ENCODE measurements at regions not wholly inside any gene's neighbourhood (a gene's known extent, or its start where the extent isn't known, plus 50 kb on each side); places are given as distances from the start of the nearest gene placed in this dataset.
A peak's percentile ranks its signal among the peaks of the same experiment; 100 is the strongest.

DNA sequence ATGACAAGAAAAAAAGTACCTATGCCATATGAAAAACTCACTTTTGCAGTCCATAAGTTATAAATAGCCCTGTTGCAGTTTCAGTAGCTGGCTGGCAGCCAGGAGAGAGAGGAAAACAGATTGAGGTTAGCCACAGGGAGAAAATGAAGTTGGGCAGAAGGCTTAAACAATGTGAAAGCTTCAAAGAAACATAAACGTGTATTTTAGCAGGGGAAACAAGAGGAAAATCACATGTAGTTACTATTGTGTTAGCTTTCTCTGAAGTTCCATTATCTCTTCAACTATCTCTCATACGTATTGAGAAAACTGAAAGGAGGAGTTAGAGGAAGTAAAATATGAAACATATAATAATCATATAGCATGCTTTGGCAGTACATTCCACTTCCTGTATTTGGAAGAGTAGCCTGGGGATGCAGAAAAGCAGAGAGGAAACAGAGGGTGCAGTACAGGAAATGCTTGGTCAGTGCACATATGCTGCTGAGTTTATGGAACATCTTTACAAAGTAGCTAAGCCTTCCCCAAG, 1551.1 kb downstream of the EFNB2 start:
- peak; percentile 8 for DNase-seq
- CTCF ChIA-PET, result no interaction called here
- Histone ChIP-seq H3K79me2 (ENCODE audit: low read length) (no peaks in the 10 kb centered on the region), H3K36me3 (ENCODE audit: low read depth, low read length) (no peaks in the 10 kb centered on the region), H3K9me3 (ENCODE audit: low read length) (no peaks in the 10 kb centered on the region), H3K27me3 (ENCODE audit: low read length) (no peaks in the 10 kb centered on the region), H2AFZ (ENCODE audit: low read length) (peak overlapping the region; percentile 75), H3K9ac (ENCODE audit: low read length) (no peak overlapping the region), H4K20me1 (ENCODE audit: low read length) (no peaks in the 10 kb centered on the region), H3K27ac (ENCODE audit: low read length) (no peak overlapping the region), H3K4me2 (ENCODE audit: low read length) (no peak overlapping the region), H3F3A (ENCODE audit: low read length, unreplicated experiment) (no peaks in the 10 kb centered on the region), H3K9me2 (replicated peaks; ENCODE audit: low read length) (no peaks in the 10 kb centered on the region), H3K4me3 (ENCODE audit: low read length) (no peak overlapping the region), H3K4me1 (ENCODE audit: insufficient read depth, low read length) (no peaks in the 10 kb centered on the region)
- POLR2A ChIA-PET (ENCODE audit: unreplicated experiment), result no interaction called here
- peak; percentile 64; the same call in 1 of the 2 replicates for ATAC-seq
- BruUV-seq (replicated peaks), result no TSS peak
- intact Hi-C loops (cut with micrococcal nuclease), result no loop called here
- no peak for TF ChIP-seq EZH2phosphoT487 (IDR thresholded peaks at IDR 0.05; ENCODE audit: borderline replicate concordance, low read length)
- TF ChIP-seq EZH2 (IDR thresholded peaks at IDR 0.05; ENCODE audit: low read length, unreplicated experiment), result no peak
- TF ChIP-seq CTCF (conservative IDR thresholded peaks at IDR 0.05; ENCODE audit: low read depth, low read length), result no peak

- Histone ChIP-seq H2AFZ (ENCODE audit: low read length) (no peak overlapping the region), H3K9me3 (ENCODE audit: low read length) (no peaks in the 10 kb centered on the region), H3K27me3 (ENCODE audit: low read length) (no peaks in the 10 kb centered on the region), H4K20me1 (ENCODE audit: low read length) (no peaks in the 10 kb centered on the region), H3K9ac (ENCODE audit: low read length) (no peak overlapping the region), H3K79me2 (ENCODE audit: low read length) (no peaks in the 10 kb centered on the region), H3K36me3 (ENCODE audit: low read depth, low read length) (no peaks in the 10 kb centered on the region), H3K4me3 (ENCODE audit: low read length) (no peak overlapping the region), H3F3A (ENCODE audit: low read length, unreplicated experiment) (no peaks in the 10 kb centered on the region), H3K9me2 (replicated peaks; ENCODE audit: low read length) (no peaks in the 10 kb centered on the region), H3K4me2 (ENCODE audit: low read length) (no peak overlapping the region), H3K4me1 (ENCODE audit: insufficient read depth, low read length) (no peaks in the 10 kb centered on the region), H3K27ac (ENCODE audit: low read length) (no peak overlapping the region)
- DNase-seq, result no peak
- intact Hi-C loops (cut with micrococcal nuclease), result no loop called here
- TF ChIP-seq EZH2phosphoT487 (IDR thresholded peaks at IDR 0.05; ENCODE audit: borderline replicate concordance, low read length), result no peak
- TF ChIP-seq EZH2 (IDR thresholded peaks at IDR 0.05; ENCODE audit: low read length, unreplicated experiment), result no peak
- no peak for TF ChIP-seq CTCF (conservative IDR thresholded peaks at IDR 0.05; ENCODE audit: low read depth, low read length)
- ATAC-seq, result no peak
- BruUV-seq (replicated peaks), result no TSS peak
- CTCF ChIA-PET, result no interaction called here
- POLR2A ChIA-PET (ENCODE audit: unreplicated experiment), result no interaction called here
Measured at GRCh38 chr13:104983601-104984000, 1551.9 kb downstream of the EFNB2 start.

DNA sequence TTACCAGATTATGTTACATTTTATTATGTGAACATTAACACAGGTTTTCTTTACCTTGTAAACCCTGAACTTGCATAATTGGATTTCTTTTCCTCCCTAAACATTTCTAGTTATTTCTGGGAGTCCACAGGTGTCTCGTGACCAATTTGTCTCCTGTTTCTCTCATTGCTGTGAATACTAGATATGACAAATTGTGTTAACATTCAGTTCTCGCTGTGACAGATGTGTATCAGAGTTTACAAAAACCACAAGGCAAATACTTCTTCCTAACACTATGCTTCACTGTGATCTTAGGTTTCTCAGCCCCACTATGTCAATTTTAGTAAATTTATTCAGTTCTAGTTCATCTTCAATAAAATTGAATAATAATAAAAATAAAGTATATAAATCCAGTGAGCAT, 1554.9 kb downstream of the EFNB2 start:
- TF ChIP-seq EZH2 (IDR thresholded peaks at IDR 0.05; ENCODE audit: low read length, unreplicated experiment) (no peak), CTCF (conservative IDR thresholded peaks at IDR 0.05; ENCODE audit: low read depth, low read length) (no peak), EZH2phosphoT487 (IDR thresholded peaks at IDR 0.05; ENCODE audit: borderline replicate concordance, low read length) (no peak)
- Histone ChIP-seq H3K4me3 (ENCODE audit: low read length) (no peak overlapping the region), H3K9me2 (replicated peaks; ENCODE audit: low read length) (no peaks in the 10 kb centered on the region), H4K20me1 (ENCODE audit: low read length) (no peaks in the 10 kb centered on the region), H3K4me1 (ENCODE audit: insufficient read depth, low read length) (no peaks in the 10 kb centered on the region), H3K79me2 (ENCODE audit: low read length) (no peaks in the 10 kb centered on the region), H3K27ac (ENCODE audit: low read length) (no peak overlapping the region), H3K9ac (ENCODE audit: low read length) (no peak overlapping the region), H3K27me3 (ENCODE audit: low read length) (no peaks in the 10 kb centered on the region), H3K9me3 (ENCODE audit: low read length) (no peaks in the 10 kb centered on the region), H3F3A (ENCODE audit: low read length, unreplicated experiment) (no peaks in the 10 kb centered on the region), H3K36me3 (ENCODE audit: low read depth, low read length) (no peaks in the 10 kb centered on the region), H3K4me2 (ENCODE audit: low read length) (no peak overlapping the region), H2AFZ (ENCODE audit: low read length) (no peak overlapping the region)
- DNase-seq, result no peak
- no TSS peak for BruUV-seq (replicated peaks)
- CTCF ChIA-PET, result no interaction called here
- POLR2A ChIA-PET (ENCODE audit: unreplicated experiment), result no interaction called here
- intact Hi-C loops (cut with micrococcal nuclease), result no loop called here
- ATAC-seq, result peak; percentile 18; the same call in 1 of the 2 replicates
